Heart left ventricle (tissue), 13 donors: ENCODE measurements at regions not wholly inside any gene's neighbourhood (a gene's known extent, or its start where the extent isn't known, plus 50 kb on each side); places are given as distances from the start of the nearest gene placed in this dataset.

Experiments
- CTCF ChIP-seq, 12 donors: fragments of 200-600 bp; sonication (generic) in 4 of 12; IDR thresholded peaks; one replicate each; pipeline versions ENCODE4 v1.5.0 to v1.8.0; 2018 to 2022; ENCODE audit warnings: antibody characterized with exemption in 12 of 12, mild to moderate bottlenecking in 5 of 12
- POLR2A ChIP-seq, 2 donors: fragments of 450-650 bp; IDR thresholded peaks; one replicate each; pipeline ENCODE4 v1.6.1; 2017; ENCODE audit warnings: antibody characterized with exemption in 2 of 2, mild to moderate bottlenecking in 2 of 2, moderate library complexity in 2 of 2
- donor health status: ischemic (EF 13 %, LVEDD 7.1; RV severe dilation, severe dysfunction).
- donor health status: DM: no; HTN: yes; CAD: no.
- donor health status: DM: no; HTN: no; CAD: no.
- donor health status: ischemic (EF 25% LVEDD 6.9; RV normal size, moderate dysfunction).
- donor health status: ischemic (EF 25% LVEDD 5.7; RV mildly dilated, moderate dysfunction).
- donor health status: ischemic (EF 35%, LVEDD 5.7; RV mildly dilated, moderate dysfunction).
- donor health status: nonischemic (EF 11% LVEDD 7.7; RV severe dilation, severe dysfunction).
- donor health status: DM: yes; HTN: yes; CAD: no.
- donor health status: PGD.
- donor health status: ischemic (EF 29% LVEDD 5.4; RV normal size, mild dysfunction).
- donor health status: nonischemic (EF 23%, LVEDD 6.1; RV moderate dilation, normal function).

GRCh38 chrY:8335299-8335835 is 1001.9 kb upstream of the TSPY4 start:
- no peak for TF ChIP-seq CTCF (IDR thresholded peaks at IDR 0.05)
- no peak for TF ChIP-seq POLR2A (IDR thresholded peaks at IDR 0.05)
